ENCODE measurements at regions not wholly inside any gene's neighbourhood (a gene's known extent, or its start where the extent isn't known, plus 50 kb on each side); places are given as distances from the start of the nearest gene placed in this dataset.

- TF ChIP-seq, protein P1, sequence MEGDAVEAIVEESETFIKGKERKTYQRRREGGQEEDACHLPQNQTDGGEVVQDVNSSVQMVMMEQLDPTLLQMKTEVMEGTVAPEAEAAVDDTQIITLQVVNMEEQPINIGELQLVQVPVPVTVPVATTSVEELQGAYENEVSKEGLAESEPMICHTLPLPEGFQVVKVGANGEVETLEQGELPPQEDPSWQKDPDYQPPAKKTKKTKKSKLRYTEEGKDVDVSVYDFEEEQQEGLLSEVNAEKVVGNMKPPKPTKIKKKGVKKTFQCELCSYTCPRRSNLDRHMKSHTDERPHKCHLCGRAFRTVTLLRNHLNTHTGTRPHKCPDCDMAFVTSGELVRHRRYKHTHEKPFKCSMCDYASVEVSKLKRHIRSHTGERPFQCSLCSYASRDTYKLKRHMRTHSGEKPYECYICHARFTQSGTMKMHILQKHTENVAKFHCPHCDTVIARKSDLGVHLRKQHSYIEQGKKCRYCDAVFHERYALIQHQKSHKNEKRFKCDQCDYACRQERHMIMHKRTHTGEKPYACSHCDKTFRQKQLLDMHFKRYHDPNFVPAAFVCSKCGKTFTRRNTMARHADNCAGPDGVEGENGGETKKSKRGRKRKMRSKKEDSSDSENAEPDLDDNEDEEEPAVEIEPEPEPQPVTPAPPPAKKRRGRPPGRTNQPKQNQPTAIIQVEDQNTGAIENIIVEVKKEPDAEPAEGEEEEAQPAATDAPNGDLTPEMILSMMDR (IDR thresholded peaks at IDR 0.05): no peak
- TF ChIP-seq POLR2A (IDR thresholded peaks at IDR 0.05): no peak
Observed at GRCh38 chr17:22569459-22570143, 877.3 kb downstream of the KCNJ18 start.
